ENCODE measurements at regions not wholly inside any gene's neighbourhood (a gene's known extent, or its start where the extent isn't known, plus 50 kb on each side); places are given as distances from the start of the nearest gene placed in this dataset.
A peak's percentile ranks its signal among the peaks of the same experiment; 100 is the strongest.
"Not testable (repeated sequence)": the region's sequence is repeated elsewhere in the genome, so short reads cannot be mapped to it uniquely, and the experiment has no call there.

DNA sequence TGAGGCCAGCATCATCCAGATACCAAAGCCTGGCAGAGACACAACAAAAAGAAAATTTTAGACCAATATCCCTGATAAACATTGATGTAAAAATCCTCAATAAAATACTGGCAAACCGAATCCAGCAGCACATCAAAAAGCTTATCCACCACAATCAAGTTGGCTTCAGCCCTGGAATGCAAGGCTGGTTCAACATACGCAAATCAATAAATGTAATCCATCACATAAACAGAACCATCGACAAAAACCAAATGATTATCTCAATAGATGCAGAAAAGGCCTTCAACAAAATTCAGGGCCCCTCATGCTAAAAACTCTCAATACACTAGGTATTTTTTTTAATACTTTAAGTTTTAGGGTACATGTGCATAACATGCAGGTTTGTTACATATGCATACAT is 74.1 kb downstream of the ELAPOR2 start:
- not testable (repeated sequence) for DNase-seq; H3K27ac Mint-ChIP-seq; H3K36me3 Mint-ChIP-seq; H3K27me3 Mint-ChIP-seq (ENCODE audit: low read depth in 3 of 3); H3K4me3 Mint-ChIP-seq; H3K4me1 Mint-ChIP-seq
- peaks cover 3 to 29% (median 14%) of the 10 kb centered on the region in 6 donors for H3K9me3 Mint-ChIP-seq

DNA sequence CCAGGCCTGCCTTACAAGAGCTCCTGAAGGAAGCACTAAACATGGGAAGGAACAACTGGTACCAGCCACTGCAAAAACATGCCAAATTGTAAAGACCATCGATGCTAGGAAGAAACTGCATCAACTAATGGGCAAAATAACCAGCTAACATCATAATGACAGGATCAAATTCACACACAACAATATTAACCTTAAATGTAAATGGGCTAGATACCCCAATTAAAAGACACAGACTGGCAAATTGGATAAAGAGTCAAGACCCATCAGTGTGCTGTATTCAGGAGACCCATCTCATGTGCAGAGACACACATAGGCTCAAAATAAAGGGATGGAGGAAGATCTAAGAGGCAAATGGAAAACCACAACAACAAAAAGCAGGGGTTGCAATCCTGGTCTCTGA is 75.8 kb downstream of the ELAPOR2 start:
- not testable (repeated sequence) for H3K36me3 Mint-ChIP-seq; H3K4me3 Mint-ChIP-seq; H3K27me3 Mint-ChIP-seq (ENCODE audit: low read depth in 3 of 3); DNase-seq; H3K27ac Mint-ChIP-seq
- peaks cover 3 to 29% (median 14%) of the 10 kb centered on the region in 6 donors for H3K9me3 Mint-ChIP-seq
- peaks cover 9 to 12% of the 10 kb centered on the region in 2 donors for H3K4me1 Mint-ChIP-seq

DNA sequence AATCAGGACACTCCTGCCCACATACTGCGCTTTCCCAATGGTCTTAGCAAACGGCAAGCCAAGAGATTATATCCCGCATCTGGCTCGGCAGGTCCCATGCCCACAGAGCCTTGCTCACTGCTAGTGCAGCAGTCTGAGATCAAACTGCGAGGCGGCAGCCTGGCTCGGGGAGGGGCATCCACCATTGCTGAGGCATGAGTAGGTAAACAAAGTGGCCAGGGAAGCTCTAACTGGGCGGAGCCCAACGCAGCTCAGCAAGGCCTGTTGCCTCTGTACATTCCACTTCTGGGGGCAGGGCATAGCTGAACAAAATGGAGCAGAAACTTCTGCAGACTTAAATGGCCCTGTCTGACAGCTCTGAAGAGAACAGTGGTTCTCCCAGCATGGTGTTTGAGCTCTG is 77.5 kb downstream of the ELAPOR2 start:
- Mint-ChIP-seq H3K4me1 (peaks cover 9 to 13% of the 10 kb centered on the region in 2 donors), H3K9me3 (peaks cover 3 to 23% (median 14%) of the 10 kb centered on the region in 6 donors)
- H3K36me3 Mint-ChIP-seq; H3K27ac Mint-ChIP-seq; H3K4me3 Mint-ChIP-seq; H3K27me3 Mint-ChIP-seq (ENCODE audit: low read depth in 3 of 3); DNase-seq: not testable (repeated sequence)

DNA sequence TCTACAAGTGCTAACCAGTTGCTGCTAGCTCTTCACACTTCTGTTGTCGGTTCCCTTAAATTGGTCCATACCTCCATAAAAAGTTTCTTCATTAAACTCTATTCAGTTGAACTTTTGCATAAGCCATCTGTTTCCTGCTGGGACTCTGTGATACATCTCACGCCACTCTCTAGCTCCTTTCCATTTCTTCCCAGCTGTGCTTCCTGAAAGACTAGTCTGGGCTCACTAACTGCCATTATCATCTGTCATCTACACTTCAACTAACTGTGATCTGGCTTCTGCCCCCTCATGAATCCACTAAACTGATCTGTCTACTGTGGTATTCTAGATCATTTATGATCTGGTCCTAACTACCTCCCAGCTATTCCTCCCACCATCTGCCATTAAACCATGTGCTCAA is 78.3 kb downstream of the ELAPOR2 start:
- Mint-ChIP-seq H3K27ac (peak overlapping the region in 1 of 6 donors; percentile 30), H3K27me3 (ENCODE audit: low read depth in 3 of 3) (peaks cover 0 to 5% (median 5%) of the 10 kb centered on the region in 3 donors), H3K9me3 (peaks cover 3 to 23% (median 14%) of the 10 kb centered on the region in 6 donors), H3K36me3 (peaks cover 0 to 2% (median 0%) of the 10 kb centered on the region in 3 donors), H3K4me3 (no peak overlapping the region), H3K4me1 (peaks cover 9 to 13% of the 10 kb centered on the region in 2 donors)
- no peak for DNase-seq

DNA sequence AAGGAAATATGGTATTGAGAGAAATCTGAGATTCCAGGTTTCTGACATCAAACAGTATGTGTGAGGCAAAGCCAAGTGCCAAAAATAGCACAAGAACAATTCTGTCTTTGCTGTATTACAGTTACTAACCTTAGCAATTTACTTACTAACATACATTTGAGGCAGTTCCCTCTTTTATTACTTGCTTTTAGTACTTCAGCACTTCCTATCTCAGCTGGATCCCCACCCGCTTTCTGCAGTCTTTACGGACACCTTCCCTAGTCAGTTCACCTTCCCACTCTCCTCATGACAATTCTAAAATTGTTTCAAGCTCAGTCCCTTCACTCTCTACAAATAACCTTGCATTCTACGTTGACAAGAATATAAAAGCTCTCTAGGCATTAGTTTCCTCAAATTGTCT is 79.2 kb downstream of the ELAPOR2 start:
- no peak for DNase-seq
- H3K4me1 Mint-ChIP-seq: peaks cover 9 to 13% of the 10 kb centered on the region in 2 donors
- H3K27ac Mint-ChIP-seq: no peak overlapping the region
- peaks cover 0 to 2% (median 0%) of the 10 kb centered on the region in 3 donors for H3K36me3 Mint-ChIP-seq
- H3K4me3 Mint-ChIP-seq: no peak overlapping the region
- H3K9me3 Mint-ChIP-seq: peaks cover 3 to 17% (median 11%) of the 10 kb centered on the region in 6 donors
- peaks cover 0 to 5% (median 5%) of the 10 kb centered on the region in 3 donors for H3K27me3 Mint-ChIP-seq (ENCODE audit: low read depth in 3 of 3)

DNA sequence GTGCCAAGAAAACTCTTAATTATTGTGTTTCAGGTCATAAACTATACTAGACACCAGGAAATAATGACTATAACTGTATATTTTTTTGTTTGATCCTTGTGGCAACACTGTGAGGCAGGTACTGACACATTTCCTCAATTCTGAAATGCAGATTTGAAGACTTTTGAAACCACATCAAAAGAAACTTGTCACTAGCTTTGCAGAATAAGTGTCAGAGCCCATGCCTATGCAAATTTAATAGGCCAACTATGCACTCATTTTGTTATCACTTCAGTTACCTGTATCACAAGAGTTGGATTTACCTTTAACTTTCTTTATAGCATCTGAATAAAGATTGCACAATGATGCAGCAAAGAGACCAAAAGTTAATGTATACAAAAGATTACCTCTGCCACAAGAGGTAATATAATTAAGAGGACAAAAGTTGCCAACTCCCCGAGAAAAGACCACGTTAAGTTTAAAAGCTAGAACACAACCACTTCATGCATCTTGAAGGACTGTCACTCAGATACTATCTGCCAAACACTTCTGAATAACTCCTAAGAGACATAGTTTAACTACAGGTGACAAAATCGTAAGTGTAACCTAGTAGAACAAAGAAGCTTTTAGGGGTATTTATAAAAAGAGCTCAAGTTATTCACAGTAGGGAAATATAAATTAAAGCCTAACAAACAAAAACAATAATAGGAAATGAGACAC is 80.5 kb downstream of the ELAPOR2 start:
- Mint-ChIP-seq H3K27ac (no peak overlapping the region), H3K4me1 (peaks cover 9 to 13% of the 10 kb centered on the region in 2 donors), H3K36me3 (peaks cover 0 to 2% (median 0%) of the 10 kb centered on the region in 3 donors), H3K4me3 (no peak overlapping the region), H3K27me3 (ENCODE audit: low read depth in 3 of 3) (peaks cover 0 to 5% (median 3%) of the 10 kb centered on the region in 3 donors), H3K9me3 (peaks cover 0 to 7% (median 2%) of the 10 kb centered on the region in 6 donors)
- peak; percentile 16 to 20 (median 19) for DNase-seq

DNA sequence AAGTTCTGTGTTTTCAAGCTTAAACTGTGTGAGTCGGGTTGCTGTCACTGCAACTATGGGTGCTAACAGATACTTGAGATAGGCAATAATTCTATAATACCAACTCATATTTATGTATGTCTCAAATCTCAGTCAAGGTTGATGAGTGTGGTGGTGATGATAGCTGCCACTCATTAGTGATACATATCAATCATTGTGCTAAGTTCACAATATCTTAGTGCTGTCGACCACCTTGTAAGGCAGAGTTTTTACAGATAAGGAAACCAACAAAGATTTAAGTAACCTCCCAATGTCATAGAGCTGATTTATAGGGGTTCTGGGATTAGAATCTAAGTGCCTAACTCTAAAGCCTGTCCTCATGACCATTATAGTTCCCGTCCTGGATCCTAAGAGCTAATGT is 82.5 kb downstream of the ELAPOR2 start:
- no peak overlapping the region for H3K27ac Mint-ChIP-seq
- peaks cover 9 to 13% of the 10 kb centered on the region in 2 donors for H3K4me1 Mint-ChIP-seq
- peaks cover 0 to 5% (median 3%) of the 10 kb centered on the region in 3 donors for H3K27me3 Mint-ChIP-seq (ENCODE audit: low read depth in 3 of 3)
- H3K4me3 Mint-ChIP-seq: no peak overlapping the region
- DNase-seq: no peak
- H3K9me3 Mint-ChIP-seq: peaks cover 0 to 2% (median 0%) of the 10 kb centered on the region in 6 donors
- H3K36me3 Mint-ChIP-seq: no peaks in the 10 kb centered on the region

DNA sequence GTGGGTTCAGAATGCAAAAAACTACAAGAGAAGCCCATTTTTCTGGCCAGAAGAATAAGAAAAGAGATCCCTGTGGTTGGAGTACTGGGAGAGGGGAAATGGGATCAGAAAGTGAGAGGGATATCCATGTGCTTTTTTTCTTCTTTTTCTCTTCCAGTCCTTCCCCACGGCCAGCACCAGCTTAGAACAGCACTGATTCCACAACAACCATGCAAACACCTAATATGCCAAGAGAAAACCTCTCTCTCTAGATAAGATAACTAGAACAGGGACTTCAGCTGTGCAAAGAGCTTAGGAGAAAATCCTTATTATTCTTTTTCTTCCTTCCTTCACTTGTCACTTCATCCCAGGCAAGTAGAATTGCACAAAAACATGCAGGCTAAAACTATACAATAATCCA is 83.5 kb downstream of the ELAPOR2 start:
- Mint-ChIP-seq H3K4me1 (peaks cover 6 to 13% of the 10 kb centered on the region in 2 donors), H3K4me3 (no peak overlapping the region), H3K27ac (no peak overlapping the region), H3K9me3 (peaks cover 0 to 2% (median 0%) of the 10 kb centered on the region in 6 donors), H3K36me3 (no peaks in the 10 kb centered on the region), H3K27me3 (ENCODE audit: low read depth in 3 of 3) (peaks cover 0 to 3% (median 3%) of the 10 kb centered on the region in 3 donors)
- no peak for DNase-seq

DNA sequence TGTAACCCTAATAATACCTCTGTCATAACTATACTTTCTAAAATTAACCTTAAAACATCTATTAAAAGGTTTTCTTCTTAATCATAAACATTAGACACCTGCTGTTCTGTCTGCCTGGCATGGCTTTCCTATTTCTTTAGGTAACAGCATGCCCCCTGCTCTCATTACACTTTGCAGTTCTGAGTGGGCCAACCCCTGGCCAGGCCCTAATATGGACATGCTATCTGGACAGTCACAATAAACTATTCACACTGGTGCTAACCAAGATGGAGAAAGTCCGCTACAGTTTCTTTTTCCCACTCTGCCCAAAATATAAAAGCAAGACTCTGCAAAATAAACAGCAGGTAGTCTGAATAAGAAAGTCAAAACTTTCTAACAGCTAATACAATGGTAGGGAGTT is 84.0 kb downstream of the ELAPOR2 start:
- Mint-ChIP-seq H3K27ac (no peak overlapping the region), H3K4me1 (peaks cover 5 to 13% of the 10 kb centered on the region in 2 donors), H3K36me3 (no peaks in the 10 kb centered on the region), H3K4me3 (no peak overlapping the region), H3K9me3 (peaks cover 0 to 2% (median 0%) of the 10 kb centered on the region in 6 donors), H3K27me3 (ENCODE audit: low read depth in 3 of 3) (peaks cover 0 to 2% (median 2%) of the 10 kb centered on the region in 3 donors)
- DNase-seq: no peak

DNA sequence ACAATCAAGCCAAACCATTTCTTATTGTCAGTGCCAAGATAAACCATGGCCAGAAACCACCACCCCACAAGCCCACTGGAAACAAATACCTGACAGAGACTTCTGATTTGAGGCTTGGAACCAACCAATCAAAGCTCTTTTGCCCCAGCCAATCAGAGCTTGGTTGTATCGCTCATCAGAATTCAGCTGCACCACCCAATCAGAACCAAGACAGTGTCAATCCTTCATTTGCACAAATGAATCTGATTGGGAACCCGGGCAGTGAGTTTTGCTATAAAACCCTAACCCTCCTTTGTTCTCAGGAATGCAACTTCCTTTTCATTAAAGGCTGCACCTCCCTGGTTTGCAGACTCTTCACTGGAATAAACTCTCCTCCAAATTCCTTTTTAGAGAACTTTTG is 87.4 kb downstream of the ELAPOR2 start:
- Mint-ChIP-seq H3K4me3 (no peak overlapping the region), H3K36me3 (no peaks in the 10 kb centered on the region), H3K27ac (no peak overlapping the region), H3K27me3 (ENCODE audit: low read depth in 3 of 3) (peaks cover 0 to 2% (median 0%) of the 10 kb centered on the region in 3 donors), H3K9me3 (peaks cover 0 to 2% (median 0%) of the 10 kb centered on the region in 6 donors), H3K4me1 (no peaks in the 10 kb centered on the region)
- DNase-seq: no peak

DNA sequence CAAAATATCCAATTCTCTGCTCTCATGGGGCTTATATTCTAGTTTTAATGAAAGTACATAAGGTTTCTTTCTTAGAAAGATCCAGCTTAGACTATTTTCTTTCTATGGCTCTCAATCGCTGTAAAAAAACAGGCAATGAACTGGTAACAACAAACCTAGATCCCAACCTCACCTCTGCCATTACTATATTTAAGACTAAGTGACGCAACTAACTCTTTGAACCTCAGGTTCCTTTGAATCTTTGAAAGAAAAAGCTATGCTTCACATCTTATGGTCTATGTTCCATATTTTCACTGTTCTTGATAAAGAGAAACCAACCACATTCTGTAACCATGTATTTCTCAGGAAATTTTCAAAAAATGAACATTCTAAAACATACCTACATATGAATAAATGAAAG is 88.5 kb downstream of the ELAPOR2 start:
- Mint-ChIP-seq H3K4me3 (no peak overlapping the region), H3K4me1 (no peaks in the 10 kb centered on the region), H3K27ac (no peak overlapping the region), H3K27me3 (ENCODE audit: low read depth in 3 of 3) (no peaks in the 10 kb centered on the region), H3K36me3 (no peaks in the 10 kb centered on the region), H3K9me3 (peaks cover 0 to 2% (median 0%) of the 10 kb centered on the region in 6 donors)
- no peak for DNase-seq

DNA sequence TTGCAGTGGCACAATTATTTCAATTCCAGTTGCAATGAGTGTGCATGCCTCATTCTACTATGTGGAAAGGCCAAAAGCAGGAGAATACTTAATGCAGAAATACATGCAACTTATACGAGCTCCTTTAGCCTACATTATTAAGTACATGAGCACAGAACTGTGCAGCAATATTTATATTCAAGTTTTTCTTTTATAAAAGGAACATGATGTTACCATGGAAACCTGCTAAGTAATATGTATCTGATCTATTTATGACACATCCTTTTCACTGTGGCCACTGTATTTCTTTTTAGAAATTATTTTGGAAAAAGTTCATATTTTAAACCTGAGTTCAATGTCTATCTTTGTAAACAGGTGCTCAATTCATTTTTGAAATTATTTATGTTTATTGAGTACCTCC is 88.9 kb downstream of the ELAPOR2 start:
- Mint-ChIP-seq H3K4me3 (no peak overlapping the region), H3K36me3 (no peaks in the 10 kb centered on the region), H3K27ac (no peak overlapping the region), H3K4me1 (no peaks in the 10 kb centered on the region), H3K27me3 (ENCODE audit: low read depth in 3 of 3) (no peaks in the 10 kb centered on the region), H3K9me3 (peaks cover 0 to 2% (median 0%) of the 10 kb centered on the region in 6 donors)
- DNase-seq: no peak

DNA sequence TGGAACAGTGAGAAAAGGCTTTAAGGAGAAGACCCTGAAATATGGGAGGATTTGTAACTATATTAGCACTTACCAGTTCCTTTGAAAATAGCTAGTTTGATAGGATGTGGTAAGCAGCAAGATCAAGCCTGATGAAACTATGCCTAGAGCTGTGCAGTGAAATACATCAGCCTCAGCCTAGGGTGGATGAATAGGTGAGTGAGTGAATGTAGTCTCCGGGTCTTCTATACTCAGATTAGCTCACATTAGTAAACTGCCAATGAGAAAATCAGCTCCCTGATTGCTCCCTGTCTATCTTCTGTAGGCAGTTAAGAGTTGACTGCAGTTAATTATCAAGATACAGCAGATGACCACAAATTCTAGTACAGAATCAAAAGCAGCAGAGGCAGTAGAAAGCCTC is 89.6 kb downstream of the ELAPOR2 start:
- H3K36me3 Mint-ChIP-seq: no peaks in the 10 kb centered on the region
- no peak overlapping the region for H3K4me3 Mint-ChIP-seq
- no peak for DNase-seq
- no peak overlapping the region for H3K27ac Mint-ChIP-seq
- H3K27me3 Mint-ChIP-seq (ENCODE audit: low read depth in 3 of 3): no peaks in the 10 kb centered on the region
- peaks cover 0 to 2% (median 0%) of the 10 kb centered on the region in 6 donors for H3K9me3 Mint-ChIP-seq
- H3K4me1 Mint-ChIP-seq: no peaks in the 10 kb centered on the region

DNA sequence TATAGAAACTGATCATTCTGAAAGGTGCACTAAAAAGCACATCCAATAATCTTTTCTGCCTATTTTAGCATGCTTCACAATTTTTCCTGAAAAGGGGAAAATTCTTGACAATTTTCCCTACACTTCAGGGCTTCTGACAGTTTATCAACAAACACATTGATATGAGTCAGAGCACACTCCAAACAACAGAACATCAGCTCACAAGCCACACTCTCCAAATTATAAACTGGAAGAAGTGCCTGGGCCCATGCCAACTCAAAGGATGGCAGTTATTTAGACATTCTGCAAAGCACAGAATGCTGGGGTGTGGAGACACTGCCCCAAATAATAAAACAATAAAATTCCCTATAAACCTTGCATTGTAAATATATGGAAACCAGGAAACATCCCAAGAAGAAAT is 90.8 kb downstream of the ELAPOR2 start:
- peaks cover 0 to 2% (median 0%) of the 10 kb centered on the region in 6 donors for H3K9me3 Mint-ChIP-seq
- no peak overlapping the region for H3K4me3 Mint-ChIP-seq
- no peak for DNase-seq
- H3K27ac Mint-ChIP-seq: no peak overlapping the region
- H3K36me3 Mint-ChIP-seq: no peaks in the 10 kb centered on the region
- no peaks in the 10 kb centered on the region for H3K4me1 Mint-ChIP-seq
- H3K27me3 Mint-ChIP-seq (ENCODE audit: low read depth in 3 of 3): peaks cover 0 to 2% (median 0%) of the 10 kb centered on the region in 3 donors

DNA sequence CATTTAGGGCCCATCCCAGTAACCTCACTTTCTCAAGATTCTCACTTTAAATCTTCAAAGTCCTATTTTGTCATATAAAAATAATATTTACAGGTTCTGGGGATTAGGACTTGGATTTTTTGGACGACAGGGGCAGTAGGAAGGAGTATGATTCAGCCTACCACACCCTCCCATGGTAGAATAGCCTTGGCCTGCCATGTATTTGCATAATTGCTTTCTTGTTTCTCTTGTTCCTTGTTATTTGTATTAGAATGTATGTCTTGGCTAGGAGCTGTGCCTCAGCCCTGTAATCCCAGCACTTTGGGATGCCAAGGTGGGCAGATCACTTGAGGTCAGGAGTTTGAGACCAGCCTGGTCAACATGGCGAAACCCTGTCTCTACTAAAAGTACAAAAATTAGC is 92.5 kb downstream of the ELAPOR2 start:
- Mint-ChIP-seq H3K4me1 (no peaks in the 10 kb centered on the region), H3K9me3 (no peaks in the 10 kb centered on the region), H3K36me3 (no peaks in the 10 kb centered on the region), H3K4me3 (no peak overlapping the region), H3K27me3 (ENCODE audit: low read depth in 3 of 3) (peaks cover 0 to 4% (median 2%) of the 10 kb centered on the region in 3 donors), H3K27ac (no peak overlapping the region)
- DNase-seq: no peak
